Stimulated activated CD8-positive, alpha-beta memory T cell treated with anti-CD3 and anti-CD28 coated beads, Interleukin-12 subunit alpha, Interleukin-12 subunit beta, amount 100 ng/mL, for 1 hour (primary cell): ENCODE measurements at regions not wholly inside any gene's neighbourhood (a gene's known extent, or its start where the extent isn't known, plus 50 kb on each side); places are given as distances from the start of the nearest gene placed in this dataset.

Experiments used
- DNase-seq: peaks from one replicate; pipeline ENCODE4 v3.0.0-alpha.2; 2020; ENCODE audit warnings: low read depth

- DNase-seq, result no peak
These were observed 160.0 kb downstream of the SMIM20 start for GRCh38 chr4:26073886-26074560.

GRCh38 chr4:26074712-26075430, 160.9 kb downstream of the SMIM20 start:
- DNase-seq, result no peak

- DNase-seq, result no peak
These were observed 161.6 kb downstream of the SMIM20 start for GRCh38 chr4:26075583-26075982.

GRCh38 chr4:26076000-26076587, 162.1 kb downstream of the SMIM20 start:
- no peak for DNase-seq

GRCh38 chr4:26076896-26077295, 162.9 kb downstream of the SMIM20 start:
- no peak for DNase-seq

GRCh38 chr4:26077756-26078155, 163.7 kb downstream of the SMIM20 start:
- no peak for DNase-seq

GRCh38 chr4:26080870-26081628, 167.0 kb downstream of the SMIM20 start:
- no peak for DNase-seq

- DNase-seq, result no peak
These were observed 167.9 kb downstream of the SMIM20 start for GRCh38 chr4:26081795-26082498.

- DNase-seq, result no peak
These were observed 168.5 kb downstream of the SMIM20 start for GRCh38 chr4:26082565-26082964.

- DNase-seq, result no peak
These were observed 170.0 kb downstream of the SMIM20 start for GRCh38 chr4:26083987-26084386.

GRCh38 chr4:26084414-26084813, 170.4 kb downstream of the SMIM20 start:
- no peak for DNase-seq

GRCh38 chr4:26085551-26085950, 171.5 kb downstream of the SMIM20 start:
- DNase-seq, result no peak

- DNase-seq, result no peak
These were observed 172.8 kb downstream of the SMIM20 start for GRCh38 chr4:26086621-26087441.

GRCh38 chr4:26088433-26088928, 174.5 kb downstream of the SMIM20 start:
- DNase-seq, result no peak

- no peak for DNase-seq
These were observed 179.5 kb downstream of the SMIM20 start for GRCh38 chr4:26093551-26093950.

GRCh38 chr4:26094076-26094475, 180.1 kb downstream of the SMIM20 start:
- DNase-seq, result no peak

- DNase-seq, result no peak
These were observed 180.9 kb downstream of the SMIM20 start for GRCh38 chr4:26094911-26095310.

GRCh38 chr4:26099967-26100366, 185.9 kb downstream of the SMIM20 start:
- DNase-seq, result no peak

- no peak for DNase-seq
These were observed 187.0 kb downstream of the SMIM20 start for GRCh38 chr4:26101011-26101410.

- DNase-seq, result no peak
These were observed 190.2 kb downstream of the SMIM20 start for GRCh38 chr4:26104056-26104685.
